ENCODE measurements at regions not wholly inside any gene's neighbourhood (a gene's known extent, or its start where the extent isn't known, plus 50 kb on each side); places are given as distances from the start of the nearest gene placed in this dataset.

- Histone ChIP-seq H3F3A (ENCODE audit: control insufficient read depth, insufficient read depth) (no peaks in the 10 kb centered on the region), H3K9me3 (ENCODE audit: control insufficient read depth, insufficient read depth, low read length) (no peaks in the 10 kb centered on the region), H3K9me2 (replicated peaks; ENCODE audit: control insufficient read depth, low read length) (no peaks in the 10 kb centered on the region), H3K27ac (ENCODE audit: low read depth, low read length) (no peak overlapping the region), H3K4me3 (ENCODE audit: low read length) (no peak overlapping the region), H3K27me3 (ENCODE audit: control insufficient read depth, low read length) (no peaks in the 10 kb centered on the region), H3K4me1 (ENCODE audit: control insufficient read depth, low read length) (no peaks in the 10 kb centered on the region), H4K20me1 (ENCODE audit: control insufficient read depth, insufficient read depth, low read depth, low read length) (no peaks in the 10 kb centered on the region), H3K4me2 (ENCODE audit: low read length) (no peak overlapping the region), H3K79me2 (ENCODE audit: control insufficient read depth, low read length) (no peaks in the 10 kb centered on the region), H3K36me3 (ENCODE audit: control insufficient read depth, low read length) (no peaks in the 10 kb centered on the region)
- no peak for TF ChIP-seq CTCF (IDR thresholded peaks at IDR 0.05; ENCODE audit: low read depth, low read length, poor library complexity, severe bottlenecking)
- no peak for TF ChIP-seq EZH2phosphoT487 (IDR thresholded peaks at IDR 0.05; ENCODE audit: borderline replicate concordance, low read length)
Measured at GRCh38 chr17:6231465-6231864, 161.3 kb downstream of the WSCD1 start.

- Histone ChIP-seq H3K4me3 (ENCODE audit: low read length) (no peak overlapping the region), H3K9me2 (replicated peaks; ENCODE audit: control insufficient read depth, low read length) (no peaks in the 10 kb centered on the region), H3K27me3 (ENCODE audit: control insufficient read depth, low read length) (peaks cover 3% of the 10 kb centered on the region; the same call in 1 of the 2 replicates), H3K79me2 (ENCODE audit: control insufficient read depth, low read length) (no peaks in the 10 kb centered on the region), H3K4me2 (ENCODE audit: low read length) (no peak overlapping the region), H3K36me3 (ENCODE audit: control insufficient read depth, low read length) (no peaks in the 10 kb centered on the region), H3K27ac (ENCODE audit: low read depth, low read length) (no peak overlapping the region), H3K9me3 (ENCODE audit: control insufficient read depth, insufficient read depth, low read length) (no peaks in the 10 kb centered on the region), H3K4me1 (ENCODE audit: control insufficient read depth, low read length) (no peaks in the 10 kb centered on the region), H3F3A (ENCODE audit: control insufficient read depth, insufficient read depth) (no peaks in the 10 kb centered on the region), H4K20me1 (ENCODE audit: control insufficient read depth, insufficient read depth, low read depth, low read length) (no peaks in the 10 kb centered on the region)
- no peak for TF ChIP-seq CTCF (IDR thresholded peaks at IDR 0.05; ENCODE audit: low read depth, low read length, poor library complexity, severe bottlenecking)
- no peak for TF ChIP-seq EZH2phosphoT487 (IDR thresholded peaks at IDR 0.05; ENCODE audit: borderline replicate concordance, low read length)
Measured at GRCh38 chr17:6218333-6218732, 148.2 kb downstream of the WSCD1 start.

- Histone ChIP-seq H3F3A (ENCODE audit: control insufficient read depth, insufficient read depth) (no peaks in the 10 kb centered on the region), H3K36me3 (ENCODE audit: control insufficient read depth, low read length) (no peaks in the 10 kb centered on the region), H3K9me2 (replicated peaks; ENCODE audit: control insufficient read depth, low read length) (no peaks in the 10 kb centered on the region), H3K4me2 (ENCODE audit: low read length) (no peak overlapping the region), H3K4me1 (ENCODE audit: control insufficient read depth, low read length) (no peaks in the 10 kb centered on the region), H4K20me1 (ENCODE audit: control insufficient read depth, insufficient read depth, low read depth, low read length) (no peaks in the 10 kb centered on the region), H3K4me3 (ENCODE audit: low read length) (no peak overlapping the region), H3K27me3 (ENCODE audit: control insufficient read depth, low read length) (peaks cover 3% of the 10 kb centered on the region; the same call in 1 of the 2 replicates), H3K27ac (ENCODE audit: low read depth, low read length) (no peak overlapping the region), H3K79me2 (ENCODE audit: control insufficient read depth, low read length) (no peaks in the 10 kb centered on the region), H3K9me3 (ENCODE audit: control insufficient read depth, insufficient read depth, low read length) (no peaks in the 10 kb centered on the region)
- TF ChIP-seq EZH2phosphoT487 (IDR thresholded peaks at IDR 0.05; ENCODE audit: borderline replicate concordance, low read length) = no peak
Measured at GRCh38 chr17:6215071-6216035, 145.2 kb downstream of the WSCD1 start.

DNA sequence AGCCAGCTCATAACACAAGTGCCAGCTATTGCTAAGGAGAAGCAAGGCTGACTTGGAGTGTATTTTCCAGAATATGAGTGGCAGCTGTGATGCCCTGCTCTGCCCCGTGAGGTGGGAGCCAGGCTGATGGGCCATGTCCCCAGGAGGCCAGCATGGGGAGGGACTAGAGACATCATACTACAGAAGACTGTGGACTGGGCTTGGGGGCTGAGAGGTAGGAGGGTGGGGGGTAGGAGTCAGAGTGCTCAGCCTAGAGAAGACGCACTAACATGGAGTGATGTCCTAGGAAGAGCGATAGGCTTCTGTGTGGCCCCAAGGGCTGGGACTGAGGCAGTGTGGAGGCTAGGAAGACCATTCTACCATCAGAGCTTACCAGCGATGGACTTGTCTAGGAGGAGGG is 143.7 kb downstream of the WSCD1 start:
- TF ChIP-seq CTCF (IDR thresholded peaks at IDR 0.05; ENCODE audit: low read depth, low read length, poor library complexity, severe bottlenecking) (no peak), EZH2phosphoT487 (IDR thresholded peaks at IDR 0.05; ENCODE audit: borderline replicate concordance, low read length) (no peak)
- Histone ChIP-seq H3K4me1 (ENCODE audit: control insufficient read depth, low read length) (no peaks in the 10 kb centered on the region), H3K27me3 (ENCODE audit: control insufficient read depth, low read length) (peaks cover 3% of the 10 kb centered on the region; the same call in 1 of the 2 replicates), H4K20me1 (ENCODE audit: control insufficient read depth, insufficient read depth, low read depth, low read length) (no peaks in the 10 kb centered on the region), H3K36me3 (ENCODE audit: control insufficient read depth, low read length) (no peaks in the 10 kb centered on the region), H3K27ac (ENCODE audit: low read depth, low read length) (no peak overlapping the region), H3K9me2 (replicated peaks; ENCODE audit: control insufficient read depth, low read length) (no peaks in the 10 kb centered on the region), H3K9me3 (ENCODE audit: control insufficient read depth, insufficient read depth, low read length) (no peaks in the 10 kb centered on the region), H3K4me3 (ENCODE audit: low read length) (no peak overlapping the region), H3K4me2 (ENCODE audit: low read length) (no peak overlapping the region), H3F3A (ENCODE audit: control insufficient read depth, insufficient read depth) (no peaks in the 10 kb centered on the region), H3K79me2 (ENCODE audit: control insufficient read depth, low read length) (no peaks in the 10 kb centered on the region)
